GM12892 (cell line): ENCODE measurements at regions not wholly inside any gene's neighbourhood (a gene's known extent, or its start where the extent isn't known, plus 50 kb on each side); places are given as distances from the start of the nearest gene placed in this dataset.

ENCODE experiments used
- POLR2AphosphoS5 ChIP-seq: IDR thresholded peaks from 2 replicates; pipeline ENCODE4 v1.6.1; 2011; ENCODE audit warnings: low read depth, low read length, control low read depth
- TAF1 ChIP-seq: IDR thresholded peaks from 2 replicates; pipeline ENCODE4 v1.6.1; 2011; ENCODE audit warnings: low read depth, mild to moderate bottlenecking, control low read depth, low read length, borderline replicate concordance

DNA sequence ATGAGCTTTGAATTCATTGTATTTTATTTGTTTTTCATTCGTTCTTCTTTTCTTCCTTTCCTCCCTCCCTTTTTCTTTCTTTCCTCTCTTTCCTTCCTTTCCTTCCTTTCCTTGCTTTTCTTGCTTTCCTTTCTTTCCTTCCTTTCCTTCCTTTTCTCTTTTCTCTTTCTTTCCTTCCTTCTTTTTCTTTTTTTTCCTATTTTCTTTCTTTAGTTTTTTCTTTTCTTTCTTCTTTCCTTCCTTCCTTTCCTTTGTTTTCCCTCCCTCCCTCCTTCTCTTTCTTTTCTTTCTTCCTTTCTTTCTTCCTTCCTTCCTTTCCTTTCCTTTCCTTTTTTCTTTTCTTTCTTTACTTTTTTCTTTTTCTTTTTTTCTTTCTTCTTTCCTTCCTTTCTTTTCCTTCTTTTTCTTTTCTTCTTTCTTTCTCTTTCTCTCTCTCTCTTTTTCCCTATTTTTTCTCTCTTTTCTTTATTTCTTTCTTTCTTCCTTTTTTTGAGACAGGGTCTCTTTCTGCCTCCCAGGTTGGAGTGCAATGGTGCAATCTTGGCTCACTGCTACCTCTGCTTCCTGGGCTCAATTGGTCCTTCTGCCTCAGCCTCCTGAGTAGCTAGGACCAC lies 357.1 kb upstream of the PRR16 start:
- TF ChIP-seq POLR2AphosphoS5, result no peak
- TF ChIP-seq TAF1, result no peak
